ENCODE measurements at regions not wholly inside any gene's neighbourhood (a gene's known extent, or its start where the extent isn't known, plus 50 kb on each side); places are given as distances from the start of the nearest gene placed in this dataset.

DNA sequence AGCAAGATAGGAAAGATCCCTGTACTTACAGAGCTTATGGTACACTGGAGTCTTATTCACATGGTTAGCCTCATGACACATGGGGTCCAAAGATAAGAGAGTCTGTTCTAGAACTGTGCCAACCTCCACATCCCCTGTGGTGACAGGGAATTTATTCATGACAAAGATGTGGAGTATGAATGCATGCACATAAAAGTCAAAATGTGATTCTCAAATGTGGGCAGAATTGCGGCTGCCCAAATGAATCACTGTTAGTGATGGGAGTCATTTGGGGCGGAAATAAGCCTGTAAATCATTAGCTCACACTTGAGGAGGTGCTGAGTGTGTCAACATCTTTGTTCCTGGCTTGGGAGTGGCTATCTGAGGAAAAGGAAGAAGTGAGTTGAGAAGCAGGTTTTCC is 560.6 kb downstream of the SLC4A3 start:
- TF ChIP-seq EZH2 (IDR thresholded peaks at IDR 0.05; ENCODE audit: insufficient read depth, poor library complexity, severe bottlenecking): no peak
- peak; percentile 92 for TF ChIP-seq EZH2phosphoT487 (IDR thresholded peaks at IDR 0.05; ENCODE audit: insufficient read depth, low read depth)
